GM23248 (cell line): ENCODE measurements at regions not wholly inside any gene's neighbourhood (a gene's known extent, or its start where the extent isn't known, plus 50 kb on each side); places are given as distances from the start of the nearest gene placed in this dataset.
"Not testable (repeated sequence)": the region's sequence is repeated elsewhere in the genome, so short reads cannot be mapped to it uniquely, and the experiment has no call there.

Experiments
- DNase-seq: peaks from one replicate; pipeline ENCODE4 v3.0.0-alpha.2; 2015
- H2AFZ ChIP-seq: fragments of 200-600 bp; sonication (generic); 2 replicates; pipeline ENCODE4 v1.6.1; 2016; ENCODE audit warnings: antibody characterized with exemption
- H3F3A ChIP-seq: fragments of 200-600 bp; sonication (generic); 2 replicates; pipeline ENCODE4 v1.6.1; 2016; ENCODE audit warnings: mild to moderate bottlenecking, antibody characterized with exemption, mixed run types; ENCODE audit not compliant: insufficient read depth
- H3K27ac ChIP-seq: fragments of 200-600 bp; sonication (generic); 2 replicates; pipeline ENCODE4 v1.5.1; 2016; ENCODE audit warnings: mild to moderate bottlenecking
- H3K27me3 ChIP-seq: fragments of 200-600 bp; sonication (generic); replicated peaks from 2 replicates; pipeline ENCODE4 v1.6.1; 2016; ENCODE audit warnings: mild to moderate bottlenecking; ENCODE audit not compliant: insufficient read depth
- H3K36me3 ChIP-seq: fragments of 200-600 bp; sonication (generic); 2 replicates; pipeline ENCODE4 v1.6.1; 2016; ENCODE audit warnings: low read depth, mild to moderate bottlenecking
- H3K4me1 ChIP-seq: fragments of 200-600 bp; sonication (generic); 2 replicates; pipeline ENCODE4 v1.6.1; 2016; ENCODE audit warnings: mild to moderate bottlenecking; ENCODE audit not compliant: insufficient read depth
- H3K4me2 ChIP-seq: fragments of 200-600 bp; sonication (generic); one replicate; pipeline ENCODE4 v1.6.1; 2016; ENCODE audit warnings: mild to moderate bottlenecking; ENCODE audit not compliant: unreplicated experiment
- H3K4me3 ChIP-seq: fragments of 200-600 bp; sonication (generic); 2 replicates; pipeline ENCODE4 v1.5.1; 2016; ENCODE audit warnings: mild to moderate bottlenecking
- H3K79me2 ChIP-seq: fragments of 200-600 bp; sonication (generic); 2 replicates; pipeline ENCODE4 v1.6.1; 2016; ENCODE audit warnings: mild to moderate bottlenecking; ENCODE audit not compliant: insufficient read depth
- H3K9ac ChIP-seq: fragments of 200-600 bp; sonication (generic); 2 replicates; pipeline ENCODE4 v1.6.1; 2016; ENCODE audit warnings: mild to moderate bottlenecking
- H3K9me2 ChIP-seq: fragments of 200-600 bp; sonication (generic); 2 replicates; pipeline ENCODE4 v1.6.1; 2016; ENCODE audit warnings: mixed run types, mild to moderate bottlenecking, moderate library complexity; ENCODE audit not compliant: insufficient read depth
- H3K9me3 ChIP-seq: fragments of 200-600 bp; sonication (generic); one replicate; pipeline ENCODE4 v1.6.1; 2017; ENCODE audit warnings: low read depth
- H4K20me1 ChIP-seq: fragments of 200-600 bp; sonication (generic); 2 replicates; pipeline ENCODE4 v1.6.0; 2016; ENCODE audit not compliant: insufficient read depth
- EZH2 ChIP-seq: fragments of 200-600 bp; sonication (generic); IDR thresholded peaks from 2 replicates; pipeline ENCODE4 v1.6.1; 2018; ENCODE audit warnings: antibody characterized with exemption, mild to moderate bottlenecking; ENCODE audit not compliant: insufficient read depth, poor library complexity, severe bottlenecking
- EZH2phosphoT487 ChIP-seq: fragments of 200-600 bp; sonication (generic); IDR thresholded peaks from 2 replicates; pipeline ENCODE4 v1.6.1; 2018; ENCODE audit warnings: antibody characterized with exemption, moderate library complexity, mild to moderate bottlenecking, low read depth; ENCODE audit not compliant: insufficient read depth
- WGBS, 2 experiments: methylation state at CpG; one replicate each; pipeline ENCODE4 v1.1.6; 2015 to 2017; ENCODE audit warnings: low lambda C conversion rate in 2 of 2, low coverage in 1 of 2; ENCODE audit errors: missing lambda C conversion rate in 2 of 2; 5-methylcytosine and 5-hydroxymethylcytosine counted together
- in situ Hi-C: fragments of 300-500 bp; cut with MboI; formaldehyde crosslinking; loops from 2 replicates; pipeline ENCODE4 v1.15.0; 2020

DNA sequence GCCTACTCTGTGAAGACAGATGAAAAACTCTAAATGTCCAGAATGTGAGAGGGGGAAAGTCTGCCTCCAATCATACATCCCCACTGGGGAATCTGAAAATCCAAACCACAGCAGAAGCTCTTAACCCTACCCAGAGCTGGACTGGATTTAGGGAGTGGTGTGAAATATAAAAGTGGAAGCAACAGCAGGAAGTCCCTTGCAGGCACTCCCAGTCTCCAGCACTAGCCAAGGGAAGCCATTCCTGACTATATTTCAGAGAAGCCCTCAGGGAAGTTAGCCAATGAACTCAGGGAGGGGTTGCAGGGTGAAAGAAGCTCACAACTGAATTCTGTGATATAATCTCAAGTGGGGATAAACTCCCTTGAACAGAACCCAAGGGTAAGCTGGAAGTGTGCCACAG, 51.5 kb downstream of the CRPPA start:
- H3K4me2 ChIP-seq, result no peak overlapping the region
- in situ Hi-C loops, result no loop called here

DNA sequence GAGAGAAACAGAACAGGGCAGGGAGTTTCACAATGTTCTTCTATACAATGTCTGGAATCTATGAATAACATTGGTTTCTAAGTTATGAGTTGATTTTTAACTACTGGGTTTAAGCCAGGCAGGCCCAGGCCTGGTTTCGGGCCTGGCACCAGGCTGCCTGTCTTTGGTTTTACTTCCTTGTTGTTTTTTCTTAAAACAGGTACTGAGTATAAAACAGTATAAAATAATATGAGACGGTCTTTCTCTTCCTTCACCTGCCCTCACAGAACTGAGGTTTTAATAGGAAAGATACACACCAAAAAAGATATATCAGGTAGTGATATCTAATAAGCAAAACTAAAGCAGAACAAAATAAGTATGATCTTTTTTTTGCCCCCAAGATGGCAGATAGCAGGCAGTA, 52.0 kb downstream of the CRPPA start:
- H2AFZ ChIP-seq, H3K9me2 ChIP-seq, in situ Hi-C loops, H3K4me2 ChIP-seq, H3K9me3 ChIP-seq, H3F3A ChIP-seq, H3K79me2 ChIP-seq, H3K27me3 ChIP-seq, H3K4me1 ChIP-seq, H3K36me3 ChIP-seq, H3K9ac ChIP-seq, DNase-seq, H3K27ac ChIP-seq, H3K4me3 ChIP-seq, H4K20me1 ChIP-seq: not testable (repeated sequence)
- WGBS, 2 experiments, result 65 to 82% methylated on average over 2 of the region's 2 CpGs

More for the DNA sequence above, 51.5 kb downstream of the CRPPA start:
- H3K79me2 ChIP-seq, result no peaks in the 10 kb centered on the region
- H3F3A ChIP-seq, result no peaks in the 10 kb centered on the region
- no peaks in the 10 kb centered on the region for H3K9me3 ChIP-seq
- H3K9me2 ChIP-seq, result no peaks in the 10 kb centered on the region
- no peaks in the 10 kb centered on the region for H3K36me3 ChIP-seq
- H2AFZ ChIP-seq, result no peak overlapping the region
- H3K4me1 ChIP-seq, result no peaks in the 10 kb centered on the region
- H3K27ac ChIP-seq, result no peak overlapping the region
- H3K9ac ChIP-seq, result no peak overlapping the region
- H3K27me3 ChIP-seq, result no peaks in the 10 kb centered on the region
- no peak for DNase-seq
- TF ChIP-seq EZH2, result no peak
- no peak for TF ChIP-seq EZH2phosphoT487
- no peaks in the 10 kb centered on the region for H4K20me1 ChIP-seq
- no peak overlapping the region for H3K4me3 ChIP-seq

DNA sequence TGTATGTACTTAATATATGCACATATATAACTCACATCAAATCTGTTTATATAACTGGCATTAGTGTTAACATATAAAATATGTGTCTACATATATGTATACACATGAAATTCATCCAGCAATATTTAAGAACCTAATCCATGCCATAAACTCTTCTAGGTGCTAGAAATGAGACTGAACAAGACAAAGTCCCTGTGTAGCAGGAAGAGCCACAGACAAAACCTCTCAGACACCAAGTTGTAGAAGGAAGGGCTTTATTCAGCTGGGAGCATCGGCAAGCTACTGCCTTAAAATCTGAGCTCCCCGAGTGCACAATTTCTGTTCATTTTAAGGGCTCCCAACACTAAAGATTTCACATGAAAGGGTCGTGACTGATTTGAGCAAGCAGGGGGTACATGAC, 52.5 kb downstream of the CRPPA start:
- 59 to 77% methylated on average over 3 of the region's 3 CpGs for WGBS, 2 experiments
- H3K4me3 ChIP-seq, result no peak overlapping the region
- no peak overlapping the region for H3K9ac ChIP-seq
- no peaks in the 10 kb centered on the region for H3K9me2 ChIP-seq
- in situ Hi-C loops, result no loop called here
- H3F3A ChIP-seq, result no peaks in the 10 kb centered on the region
- no peak for DNase-seq
- H3K36me3 ChIP-seq, result no peaks in the 10 kb centered on the region
- H3K4me1 ChIP-seq, result no peaks in the 10 kb centered on the region
- H3K4me2 ChIP-seq, result no peak overlapping the region
- no peaks in the 10 kb centered on the region for H3K9me3 ChIP-seq
- no peak overlapping the region for H2AFZ ChIP-seq
- H4K20me1 ChIP-seq, result no peaks in the 10 kb centered on the region
- H3K27me3 ChIP-seq, result no peaks in the 10 kb centered on the region
- TF ChIP-seq EZH2phosphoT487, result no peak
- no peak for TF ChIP-seq EZH2
- H3K27ac ChIP-seq, result no peak overlapping the region
- no peaks in the 10 kb centered on the region for H3K79me2 ChIP-seq

DNA sequence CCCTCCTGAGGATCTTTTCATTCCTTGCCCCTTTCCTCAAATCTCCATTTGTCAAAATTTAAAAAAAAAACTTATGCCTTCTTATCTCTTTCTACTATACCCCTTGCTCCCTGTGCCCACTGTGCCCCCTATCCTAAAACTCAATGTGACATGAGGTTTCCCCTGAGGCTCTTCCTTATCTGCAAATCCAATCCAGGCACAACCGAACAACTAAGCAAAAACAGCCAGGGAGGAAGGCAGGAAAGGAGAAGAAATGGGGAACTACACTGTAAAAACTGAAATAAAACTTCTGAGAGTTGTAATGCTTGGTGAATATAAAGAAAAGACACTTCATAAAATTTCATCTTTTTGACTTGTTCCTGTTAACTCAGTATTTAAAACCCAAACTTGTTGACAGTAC, 54.2 kb downstream of the CRPPA start:
- H3K9me2 ChIP-seq, result no peaks in the 10 kb centered on the region
- no peaks in the 10 kb centered on the region for H3K36me3 ChIP-seq
- H3F3A ChIP-seq, result no peaks in the 10 kb centered on the region
- H3K4me3 ChIP-seq, result no peak overlapping the region
- in situ Hi-C loops, result no loop called here
- WGBS, 2 experiments, result 67 to 82% methylated on average over 1 of the region's 1 CpG
- no peak overlapping the region for H3K27ac ChIP-seq
- DNase-seq, result no peak
- H4K20me1 ChIP-seq, result no peaks in the 10 kb centered on the region
- H3K4me1 ChIP-seq, result no peaks in the 10 kb centered on the region
- H3K4me2 ChIP-seq, result no peak overlapping the region
- no peak for TF ChIP-seq EZH2
- H3K79me2 ChIP-seq, result no peaks in the 10 kb centered on the region
- H3K27me3 ChIP-seq, result no peaks in the 10 kb centered on the region
- H3K9ac ChIP-seq, result no peak overlapping the region
- no peaks in the 10 kb centered on the region for H3K9me3 ChIP-seq
- H2AFZ ChIP-seq, result no peak overlapping the region

DNA sequence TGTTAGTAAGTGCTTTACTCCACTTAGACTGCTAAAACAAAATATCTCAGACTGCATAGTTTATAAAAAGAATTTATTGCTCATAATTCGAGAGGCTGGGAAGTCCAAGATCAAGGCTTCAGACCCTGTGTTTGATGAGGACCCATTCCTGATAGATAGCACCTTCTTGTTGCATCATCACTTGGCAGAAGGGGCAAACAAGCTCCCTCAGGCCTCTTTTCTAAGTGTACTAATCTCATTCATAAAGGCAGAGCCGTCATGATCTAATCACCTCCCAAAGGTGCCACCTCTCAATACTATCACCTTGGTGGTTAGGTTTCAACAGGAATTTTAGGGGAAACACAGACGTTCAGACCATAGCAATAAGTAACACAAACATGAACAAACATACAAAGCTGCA, 55.4 kb downstream of the CRPPA start:
- Histone ChIP-seq H3K27me3 (no peaks in the 10 kb centered on the region), H2AFZ (no peak overlapping the region), H3K4me1 (no peaks in the 10 kb centered on the region), H3K4me3 (no peak overlapping the region), H3F3A (no peaks in the 10 kb centered on the region), H3K9me2 (no peaks in the 10 kb centered on the region; the same call in 1 of the 2 replicates), H3K79me2 (no peaks in the 10 kb centered on the region), H3K4me2 (no peak overlapping the region), H3K36me3 (no peaks in the 10 kb centered on the region), H3K27ac (no peak overlapping the region), H4K20me1 (no peaks in the 10 kb centered on the region), H3K9ac (no peak overlapping the region), H3K9me3 (no peaks in the 10 kb centered on the region)
- DNase-seq, result no peak
- WGBS, 2 experiments, result 75 to 82% methylated on average over 3 of the region's 3 CpGs
- in situ Hi-C loops, result no loop called here
- no peak for TF ChIP-seq EZH2
- TF ChIP-seq EZH2phosphoT487, result no peak
